ENCODE measurements at regions not wholly inside any gene's neighbourhood (a gene's known extent, or its start where the extent isn't known, plus 50 kb on each side); places are given as distances from the start of the nearest gene placed in this dataset.

GRCh38 chr11:128082574-128082973 is 504.8 kb downstream of the ETS1 start:
- DNase-seq (ENCODE audit: low read depth in 1 of 2, low spot score in 1 of 2) (no peak), FAIRE-seq (no peak), ATAC-seq (no peak)
- CTCF ChIA-PET, result no interaction called here
- Histone ChIP-seq H3K4me3 (no peak overlapping the region), H3K4me1 (no peaks in the 10 kb centered on the region), H3K4me2 (no peak overlapping the region), H3K9me3 (no peaks in the 10 kb centered on the region), H3K27ac (no peak overlapping the region)
- TF ChIP-seq HDAC2 (IDR thresholded peaks at IDR 0.05) (no peak), E2F6 (IDR thresholded peaks at IDR 0.05; ENCODE audit: borderline replicate concordance, low read depth) (no peak), CEBPB (IDR thresholded peaks at IDR 0.05) (no peak), CHD2 (IDR thresholded peaks at IDR 0.05; ENCODE audit: low read length, partially characterized antibody) (no peak), MYC (IDR thresholded peaks at IDR 0.05; ENCODE audit: borderline replicate concordance, low read length) (no peak), HEYL (CRISPR knock-in tag; IDR thresholded peaks at IDR 0.05) (no peak), NPAS2 (CRISPR knock-in tag; IDR thresholded peaks at IDR 0.05; ENCODE audit: borderline replicate concordance) (no peak), RAD21 (conservative IDR thresholded peaks at IDR 0.05 in 1 of 2, IDR thresholded peaks at IDR 0.05 in 1 of 2) (no peak)
- WGBS (ENCODE audit: missing lambda C conversion rate), result 2% methylated on average over 2 of the region's 2 CpGs
- POLR2A ChIA-PET, result no interaction called here

- H3K4me3 ChIP-seq, result no peak overlapping the region
- ChIA-PET POLR2A (no interaction called here), CTCF (no interaction called here)
- WGBS (ENCODE audit: missing lambda C conversion rate), result 0% methylated on average over 2 of the region's 2 CpGs
- no peaks in the 10 kb centered on the region for H3K9me3 ChIP-seq
- no peak overlapping the region for H3K27ac ChIP-seq
- DNase-seq (ENCODE audit: low read depth in 1 of 2, low spot score in 1 of 2), result no peak
- no peak for FAIRE-seq
- TF ChIP-seq ZSCAN20 (CRISPR knock-in tag; IDR thresholded peaks at IDR 0.05) (no peak), MYC (IDR thresholded peaks at IDR 0.05; ENCODE audit: borderline replicate concordance, low read length) (no peak), FOXS1 (CRISPR knock-in tag; IDR thresholded peaks at IDR 0.05) (no peak), MAZ (IDR thresholded peaks at IDR 0.05; ENCODE audit: borderline replicate concordance, low read depth, low read length) (no peak), PHF8 (IDR thresholded peaks at IDR 0.05; ENCODE audit: borderline replicate concordance, low read depth) (no peak), HES2 (IDR thresholded peaks at IDR 0.05) (no peak), CHD4 (IDR thresholded peaks at IDR 0.05; ENCODE audit: borderline replicate concordance) (no peak), CBX2 (IDR thresholded peaks at IDR 0.05; ENCODE audit: borderline replicate concordance, low read depth) (no peak)
- ATAC-seq, result no peak
- H3K4me1 ChIP-seq, result no peaks in the 10 kb centered on the region
- H3K4me2 ChIP-seq, result no peak overlapping the region
Observed at GRCh38 chr11:128069665-128070064, 517.7 kb downstream of the ETS1 start.

- H3K4me1 ChIP-seq, result no peaks in the 10 kb centered on the region
Observed at GRCh38 chr11:128067780-128068179, 519.6 kb downstream of the ETS1 start.

More at GRCh38 chr11:128067780-128068179, 519.6 kb downstream of the ETS1 start:
- WGBS (ENCODE audit: missing lambda C conversion rate), result 0% methylated on average over 1 of the region's 1 CpG
- ChIA-PET CTCF (no interaction called here), POLR2A (no interaction called here)
- no peak overlapping the region for H3K4me3 ChIP-seq
- DNase-seq (ENCODE audit: low read depth in 1 of 2, low spot score in 1 of 2) (no peak), ATAC-seq (no peak), FAIRE-seq (no peak)
- no peak overlapping the region for H3K27ac ChIP-seq
- H3K4me2 ChIP-seq, result no peak overlapping the region
- no peak for TF ChIP-seq BHLHE40 (IDR thresholded peaks at IDR 0.05; ENCODE audit: low read depth, low read length)
- TF ChIP-seq EHMT2 (IDR thresholded peaks at IDR 0.05; ENCODE audit: low read depth), result no peak
- no peak for TF ChIP-seq RCOR1 (IDR thresholded peaks at IDR 0.05; ENCODE audit: low read depth, low read length)
- TF ChIP-seq RFX5 (IDR thresholded peaks at IDR 0.05), result no peak
- TF ChIP-seq EP300 (IDR thresholded peaks at IDR 0.05), result no peak
- no peak for TF ChIP-seq MYC (IDR thresholded peaks at IDR 0.05; ENCODE audit: borderline replicate concordance, low read length)
- no peak for TF ChIP-seq HES2 (IDR thresholded peaks at IDR 0.05)
- no peak for TF ChIP-seq ATOH8 (CRISPR knock-in tag; IDR thresholded peaks at IDR 0.05; ENCODE audit: low read depth)
- TF ChIP-seq PBX3 (IDR thresholded peaks at IDR 0.05), result no peak
- no peak for TF ChIP-seq USF2 (IDR thresholded peaks at IDR 0.05)
- no peak for TF ChIP-seq HOXB5 (CRISPR knock-in tag; IDR thresholded peaks at IDR 0.05)
- TF ChIP-seq TFCP2L1 (CRISPR knock-in tag; IDR thresholded peaks at IDR 0.05), result no peak
- no peak for TF ChIP-seq BCL3 (IDR thresholded peaks at IDR 0.05)
- no peaks in the 10 kb centered on the region for H3K9me3 ChIP-seq
